ENCODE measurements at regions not wholly inside any gene's neighbourhood (a gene's known extent, or its start where the extent isn't known, plus 50 kb on each side); places are given as distances from the start of the nearest gene placed in this dataset.

GRCh38 chr4:13316354-13316753 lies 167.8 kb downstream of the RAB28 start:
- no peak for DNase-seq (ENCODE audit: low read depth)

DNA sequence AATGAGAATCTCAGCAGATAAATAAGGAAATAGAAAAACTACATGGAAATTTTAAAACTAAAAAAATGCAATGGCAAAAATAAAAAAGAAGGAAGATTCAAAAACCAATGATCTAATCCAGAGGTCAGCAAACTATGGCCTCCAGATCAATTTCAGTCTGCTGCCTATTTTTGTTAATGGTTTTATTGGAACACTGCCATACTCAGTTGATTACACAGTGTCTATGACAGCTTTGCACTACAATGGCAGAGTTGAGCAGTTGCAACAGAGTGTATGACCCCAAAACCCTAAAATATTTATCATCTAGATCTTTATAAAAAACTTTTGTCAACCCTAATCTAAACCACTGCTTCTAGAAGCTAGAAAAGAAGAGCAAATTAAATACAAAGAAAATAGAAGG lies 170.3 kb downstream of the RAB28 start:
- DNase-seq (ENCODE audit: low read depth): no peak

DNA sequence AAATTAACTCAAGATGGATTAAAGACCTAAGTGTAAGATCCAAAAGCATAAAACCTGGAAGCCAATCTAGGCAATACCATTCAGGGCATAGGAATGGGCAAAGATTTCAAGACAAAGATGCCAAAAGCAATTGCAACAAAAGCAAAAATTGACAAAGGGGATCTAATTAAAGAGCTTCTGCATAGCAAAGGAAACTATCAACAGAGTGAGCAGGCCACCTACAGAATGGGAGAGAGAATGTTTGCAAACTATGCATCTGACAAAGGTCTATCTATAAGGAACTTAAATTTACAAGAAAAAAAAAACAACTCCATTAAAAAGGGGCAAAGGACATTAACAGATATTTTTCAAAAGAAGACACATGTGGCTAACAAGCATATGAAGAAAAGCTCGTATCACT lies 171.9 kb downstream of the RAB28 start:
- no peak for DNase-seq (ENCODE audit: low read depth)

DNA sequence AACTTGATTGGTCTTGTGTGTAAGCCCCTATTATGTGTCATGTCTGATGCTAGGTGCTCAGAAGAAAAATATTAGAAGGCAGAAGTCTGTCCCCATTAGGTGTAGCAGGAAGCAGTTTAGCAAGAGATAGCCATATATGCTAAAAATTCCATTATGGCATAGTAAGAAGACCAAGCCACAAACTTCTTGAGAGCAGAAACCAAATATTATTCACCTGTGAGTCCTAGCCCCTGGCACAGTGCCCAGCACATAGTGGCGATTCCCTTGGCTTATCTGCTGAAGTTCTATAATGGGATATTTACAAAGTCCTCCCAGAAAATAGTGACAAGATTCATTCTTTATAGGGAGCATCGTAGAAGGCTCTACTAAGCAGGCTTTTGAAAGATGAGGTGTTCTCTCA lies 174.4 kb downstream of the RAB28 start:
- DNase-seq (ENCODE audit: low read depth): no peak

GRCh38 chr4:13306356-13306755 lies 177.8 kb downstream of the RAB28 start:
- no peak for DNase-seq (ENCODE audit: low read depth)

DNA sequence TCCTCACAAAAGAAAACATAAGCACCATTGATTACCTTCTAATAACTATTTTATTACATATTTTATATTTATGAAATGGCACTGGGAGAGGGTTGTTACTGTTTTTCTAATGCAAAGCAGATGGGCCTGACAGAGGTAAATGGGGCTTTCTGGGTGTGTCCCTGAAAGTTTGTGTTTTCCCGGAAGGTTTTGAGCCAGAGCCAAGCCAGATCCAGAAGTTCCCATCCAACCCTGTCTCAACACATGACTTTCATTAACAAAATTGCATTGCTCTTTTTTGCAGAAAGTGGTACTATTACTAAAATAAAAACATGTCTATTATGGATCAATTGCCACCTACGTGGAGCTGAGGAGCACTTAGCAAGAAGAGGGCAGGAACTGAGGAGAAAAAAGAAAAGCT lies 181.3 kb downstream of the RAB28 start:
- DNase-seq (ENCODE audit: low read depth): no peak

- no peak for DNase-seq (ENCODE audit: low read depth)
Observed at GRCh38 chr4:13299343-13299742, 184.8 kb downstream of the RAB28 start.

- no peak for DNase-seq (ENCODE audit: low read depth)
Observed at GRCh38 chr4:13298655-13299054, 185.5 kb downstream of the RAB28 start.

DNA sequence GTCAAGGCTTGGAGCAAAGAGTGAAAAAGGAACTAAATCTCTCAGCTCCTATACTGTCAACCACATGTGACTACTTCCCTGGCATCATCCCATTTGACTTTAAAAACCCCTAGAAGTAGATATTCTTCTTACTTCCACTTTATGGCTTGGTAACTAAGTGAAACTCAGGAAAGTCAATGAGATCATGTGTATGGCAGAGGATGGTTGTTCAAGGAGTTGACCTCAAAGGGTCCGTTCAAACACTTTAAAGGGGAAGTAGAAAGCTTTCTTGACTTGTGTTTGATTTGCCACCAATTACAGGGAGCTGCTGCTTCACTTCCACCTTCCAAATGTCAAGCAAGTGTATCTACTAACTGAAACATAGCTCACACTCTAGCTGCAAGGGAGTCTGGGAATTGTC lies 187.2 kb downstream of the RAB28 start:
- no peak for DNase-seq (ENCODE audit: low read depth)

GRCh38 chr4:13294961-13295605 lies 189.1 kb downstream of the RAB28 start:
- no peak for DNase-seq (ENCODE audit: low read depth)

- no peak for DNase-seq (ENCODE audit: low read depth)
Observed at GRCh38 chr4:13292372-13292771, 191.8 kb downstream of the RAB28 start.

DNA sequence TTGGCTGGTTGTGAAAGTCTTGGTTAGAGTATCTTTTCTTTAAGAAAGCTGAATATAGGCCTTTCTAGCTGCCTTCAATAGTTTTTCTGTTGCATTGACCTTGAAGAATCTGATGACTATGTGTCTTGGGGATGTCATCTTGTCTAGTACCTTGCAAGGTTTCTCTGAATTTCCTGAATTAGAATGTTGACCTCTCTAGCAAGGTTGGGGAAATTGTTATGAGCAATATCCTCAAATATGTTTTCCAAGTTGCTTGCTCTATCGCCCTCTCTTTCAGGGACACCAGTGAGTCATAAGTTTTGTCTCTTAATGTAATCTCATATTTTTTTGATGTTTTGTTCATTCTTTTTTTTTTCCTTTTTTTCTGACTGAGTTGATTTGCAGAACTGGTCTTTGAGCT lies 194.7 kb downstream of the RAB28 start:
- DNase-seq (ENCODE audit: low read depth): no peak

DNA sequence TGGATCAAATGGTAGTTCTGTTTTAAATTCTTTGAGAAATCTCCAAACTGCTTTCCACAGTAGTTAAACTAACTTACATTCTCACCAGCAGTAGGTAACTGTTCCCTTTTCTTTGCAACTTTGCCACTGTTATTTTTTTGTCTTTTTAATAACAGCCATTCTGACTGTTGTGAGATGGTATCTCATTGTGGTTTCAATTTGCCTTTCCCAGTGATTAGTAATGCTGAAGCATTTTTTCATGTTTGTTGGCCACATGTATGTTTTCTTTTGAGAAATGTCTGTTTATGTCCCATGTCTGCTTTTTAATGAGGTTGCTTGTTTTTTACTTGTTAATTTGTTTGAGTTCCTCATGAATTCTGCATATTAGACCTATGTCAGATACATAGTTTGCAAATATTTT lies 198.8 kb downstream of the RAB28 start:
- DNase-seq (ENCODE audit: low read depth): no peak

- DNase-seq (ENCODE audit: low read depth): no peak
Observed at GRCh38 chr4:13284932-13285331, 199.2 kb downstream of the RAB28 start.

DNA sequence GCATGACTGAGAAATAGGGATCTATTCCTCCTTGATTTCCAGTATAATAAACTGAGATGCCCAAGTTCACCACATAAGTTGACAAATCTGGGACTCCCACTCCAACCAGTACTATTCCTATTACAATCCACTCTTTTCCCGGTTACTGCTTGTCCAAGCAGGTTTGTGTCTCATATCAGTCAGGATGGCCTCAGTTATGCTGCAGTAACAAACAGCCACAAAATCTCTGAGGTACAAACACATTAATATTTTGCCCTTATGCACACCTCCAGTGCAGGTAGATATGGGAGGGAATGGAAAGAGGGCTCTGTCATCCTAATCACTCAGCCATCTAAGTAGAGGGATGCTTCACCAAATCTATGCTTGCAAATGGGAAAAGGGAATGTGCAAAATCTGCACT lies 207.8 kb downstream of the RAB28 start:
- DNase-seq (ENCODE audit: low read depth): no peak

DNA sequence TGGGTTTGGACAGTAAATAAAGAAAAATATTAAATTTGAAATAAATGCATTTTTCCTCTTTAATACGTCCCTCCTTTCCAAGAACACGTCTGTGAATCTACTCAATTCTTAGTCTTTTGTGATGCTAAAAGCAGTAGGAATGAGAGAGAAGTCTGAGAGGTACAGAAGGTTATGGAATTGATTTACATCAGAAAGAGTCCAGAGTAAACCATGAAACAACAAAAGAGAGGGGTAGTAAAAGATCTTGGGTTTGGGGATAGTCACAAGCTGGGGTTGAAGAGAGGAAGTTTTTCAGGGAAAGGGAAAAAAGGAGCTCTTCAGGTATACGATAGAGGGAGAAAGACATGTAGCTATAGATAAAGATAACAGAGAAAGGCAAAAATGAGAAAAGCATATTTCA lies 215.4 kb downstream of the RAB28 start:
- no peak for DNase-seq (ENCODE audit: low read depth)

- no peak for DNase-seq (ENCODE audit: low read depth)
Observed at GRCh38 chr4:13268165-13268564, 216.0 kb downstream of the RAB28 start.

GRCh38 chr4:13267091-13267490 lies 217.0 kb downstream of the RAB28 start:
- no peak for DNase-seq (ENCODE audit: low read depth)

GRCh38 chr4:13266687-13267086 lies 217.5 kb downstream of the RAB28 start:
- no peak for DNase-seq (ENCODE audit: low read depth)

DNA sequence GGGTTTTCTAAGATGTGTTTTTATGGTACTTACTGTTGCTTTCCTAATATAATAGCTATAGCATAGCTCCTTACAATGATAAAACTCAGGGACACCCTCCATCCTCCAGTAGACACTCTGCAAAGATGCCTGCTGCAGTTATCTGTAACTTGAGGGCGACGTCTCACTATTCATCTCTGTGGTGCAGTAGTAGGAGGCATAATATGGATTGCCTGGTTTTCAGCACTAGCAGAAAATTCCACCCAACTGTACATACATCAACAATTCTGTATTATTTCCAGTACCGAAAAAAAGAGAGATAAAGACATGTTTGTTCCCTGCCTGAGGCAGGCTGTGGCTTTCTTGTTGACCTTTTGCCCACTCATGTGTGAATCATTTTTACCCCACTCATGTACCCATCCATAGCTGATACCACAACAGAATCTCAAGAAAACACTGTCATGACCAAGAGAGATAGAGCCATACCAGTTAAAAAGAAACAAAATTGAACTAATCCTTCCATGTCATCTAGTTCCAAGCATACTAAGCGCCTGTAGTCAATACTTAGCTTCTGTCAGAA lies 220.1 kb downstream of the RAB28 start:
- no peak for DNase-seq (ENCODE audit: low read depth)

- no peak for DNase-seq (ENCODE audit: low read depth)
Observed at GRCh38 chr4:13262816-13263215, 221.3 kb downstream of the RAB28 start.

- no peak for DNase-seq (ENCODE audit: low read depth)
Observed at GRCh38 chr4:13261486-13262257, 222.5 kb downstream of the RAB28 start.

DNA sequence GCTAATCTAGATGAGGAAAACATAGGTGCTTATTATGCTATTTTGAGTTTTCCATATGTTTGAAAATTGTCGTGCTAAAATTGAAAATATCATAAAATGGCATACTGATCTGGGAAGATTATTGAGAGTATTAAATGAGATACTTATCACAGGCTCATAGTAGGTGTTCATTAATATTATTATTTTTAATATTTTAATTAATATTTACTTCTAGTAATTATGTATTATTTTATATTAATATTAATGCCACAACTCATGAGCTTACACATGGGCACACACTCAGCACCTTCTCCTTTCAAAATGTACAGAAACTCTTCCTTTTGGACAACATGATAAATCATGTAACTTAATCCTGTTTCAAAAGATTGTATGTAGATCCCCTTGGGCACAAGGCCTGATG lies 223.6 kb downstream of the RAB28 start:
- no peak for DNase-seq (ENCODE audit: low read depth)

DNA sequence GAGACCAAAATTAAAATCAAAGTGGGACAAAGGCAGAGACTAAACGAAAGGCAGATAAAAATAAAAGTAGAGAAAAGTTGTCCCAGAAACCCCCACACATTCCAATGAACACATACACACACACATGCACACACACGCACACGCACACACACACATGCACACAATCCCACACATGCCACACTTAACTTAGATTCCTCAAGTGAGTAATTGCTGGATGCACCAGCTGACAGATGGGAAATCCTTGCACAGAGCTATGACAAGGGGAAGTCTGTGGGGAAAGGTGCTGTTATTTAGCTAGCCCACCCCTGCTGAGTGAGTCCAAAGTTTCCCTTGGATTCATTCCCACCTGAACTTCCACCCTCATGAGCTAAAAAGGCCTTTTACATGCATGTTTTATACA lies 233.9 kb downstream of the RAB28 start:
- no peak for DNase-seq (ENCODE audit: low read depth)

Measured in stimulated activated CD4-positive, alpha-beta T cell treated with anti-CD3 and anti-CD28 coated beads, Interleukin-2, amount 100 ng/mL, for 4 hours (primary cell).